Fibroblast of lung (primary cell): ENCODE measurements at regions not wholly inside any gene's neighbourhood (a gene's known extent, or its start where the extent isn't known, plus 50 kb on each side); places are given as distances from the start of the nearest gene placed in this dataset.
"Not testable (repeated sequence)": the region's sequence is repeated elsewhere in the genome, so short reads cannot be mapped to it uniquely, and the experiment has no call there.

ENCODE experiments used
- DNase-seq, 2 donors: peaks; one replicate each; pipeline versions ENCODE4 v3.0.0 to v3.0.0-alpha.2; 2010; ENCODE audit warnings: low read depth in 2 of 2
- H2AFZ ChIP-seq: 2 replicates; pipeline ENCODE4 v1.5.1; 2012; ENCODE audit warnings: low read length, control low read depth, inconsistent platforms
- H3K27ac ChIP-seq: 2 replicates; pipeline ENCODE4 v1.5.1; 2011; ENCODE audit warnings: low read length, control low read depth; ENCODE audit not compliant: insufficient read depth
- H3K27me3 ChIP-seq: 2 replicates; pipeline ENCODE4 v1.5.1; 2011; ENCODE audit warnings: mild to moderate bottlenecking, low read length; ENCODE audit not compliant: control insufficient read depth, insufficient read depth
- H3K36me3 ChIP-seq: 2 replicates; pipeline ENCODE4 v1.5.1; 2011; ENCODE audit warnings: low read length; ENCODE audit not compliant: control insufficient read depth, insufficient read depth
- H3K4me1 ChIP-seq: 2 replicates; pipeline ENCODE4 v1.5.1; 2011; ENCODE audit warnings: low read length; ENCODE audit not compliant: control insufficient read depth, insufficient read depth; ENCODE audit errors: extremely low read depth
- H3K4me2 ChIP-seq: 2 replicates; pipeline ENCODE4 v1.5.1; 2011; ENCODE audit warnings: low read length, control low read depth; ENCODE audit not compliant: insufficient read depth; ENCODE audit errors: extremely low read depth
- H3K4me3 ChIP-seq, 4 experiments: fragments of 200-600 bp in 1 of 4; sonication (generic) in 1 of 4; replicated peaks in 1 of 4; 2 replicates each; pipeline ENCODE4 v1.5.1; 2011 to 2016; ENCODE audit warnings: low read length in 4 of 4, low read depth in 3 of 4, mild to moderate bottlenecking in 3 of 4, control low read depth in 2 of 4, inconsistent platforms in 1 of 4, mixed read lengths in 1 of 4; ENCODE audit not compliant: insufficient read depth in 1 of 4; ENCODE audit errors: control extremely low read depth in 1 of 4
- H3K79me2 ChIP-seq: 2 replicates; pipeline ENCODE4 v1.5.1; 2012; ENCODE audit warnings: mild to moderate bottlenecking, low read length, inconsistent platforms; ENCODE audit not compliant: control insufficient read depth, insufficient read depth
- H3K9ac ChIP-seq: 2 replicates; pipeline ENCODE4 v1.5.1; 2011; ENCODE audit warnings: mild to moderate bottlenecking, low read length, control low read depth; ENCODE audit not compliant: insufficient read depth
- H3K9me3 ChIP-seq: 2 replicates; pipeline ENCODE4 v1.5.1; 2012; ENCODE audit warnings: low read depth, low read length; ENCODE audit not compliant: control insufficient read depth, insufficient read depth
- H4K20me1 ChIP-seq: 2 replicates; pipeline ENCODE4 v1.5.1; 2011; ENCODE audit warnings: low read length; ENCODE audit not compliant: control insufficient read depth, insufficient read depth; ENCODE audit errors: extremely low read depth

DNA sequence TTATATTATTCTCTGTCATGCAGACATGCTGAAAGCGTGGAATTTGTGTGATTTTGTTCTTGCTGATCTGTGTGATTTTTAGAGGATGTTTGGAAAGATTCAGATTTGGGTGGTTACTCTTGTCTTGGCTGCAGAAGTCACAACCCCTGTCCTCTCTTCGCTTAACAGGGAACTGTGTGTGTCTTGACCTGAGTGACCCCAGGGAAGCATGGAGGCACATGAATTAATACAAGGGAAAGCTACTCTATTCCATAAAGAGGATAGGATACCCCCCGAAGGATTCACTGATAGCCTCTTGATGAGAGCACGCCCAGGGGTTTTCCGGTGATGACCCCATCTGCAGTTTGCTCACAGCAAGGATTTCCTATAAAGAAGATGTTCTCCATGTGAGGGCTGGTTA, 168.8 kb upstream of the ZNF469 start:
- not testable (repeated sequence) for H3K79me2 ChIP-seq, H3K4me1 ChIP-seq, H3K4me2 ChIP-seq, H3K27ac ChIP-seq, H4K20me1 ChIP-seq, H3K27me3 ChIP-seq, H3K4me3 ChIP-seq, H3K9ac ChIP-seq, H2AFZ ChIP-seq, H3K9me3 ChIP-seq, H3K36me3 ChIP-seq, DNase-seq

DNA sequence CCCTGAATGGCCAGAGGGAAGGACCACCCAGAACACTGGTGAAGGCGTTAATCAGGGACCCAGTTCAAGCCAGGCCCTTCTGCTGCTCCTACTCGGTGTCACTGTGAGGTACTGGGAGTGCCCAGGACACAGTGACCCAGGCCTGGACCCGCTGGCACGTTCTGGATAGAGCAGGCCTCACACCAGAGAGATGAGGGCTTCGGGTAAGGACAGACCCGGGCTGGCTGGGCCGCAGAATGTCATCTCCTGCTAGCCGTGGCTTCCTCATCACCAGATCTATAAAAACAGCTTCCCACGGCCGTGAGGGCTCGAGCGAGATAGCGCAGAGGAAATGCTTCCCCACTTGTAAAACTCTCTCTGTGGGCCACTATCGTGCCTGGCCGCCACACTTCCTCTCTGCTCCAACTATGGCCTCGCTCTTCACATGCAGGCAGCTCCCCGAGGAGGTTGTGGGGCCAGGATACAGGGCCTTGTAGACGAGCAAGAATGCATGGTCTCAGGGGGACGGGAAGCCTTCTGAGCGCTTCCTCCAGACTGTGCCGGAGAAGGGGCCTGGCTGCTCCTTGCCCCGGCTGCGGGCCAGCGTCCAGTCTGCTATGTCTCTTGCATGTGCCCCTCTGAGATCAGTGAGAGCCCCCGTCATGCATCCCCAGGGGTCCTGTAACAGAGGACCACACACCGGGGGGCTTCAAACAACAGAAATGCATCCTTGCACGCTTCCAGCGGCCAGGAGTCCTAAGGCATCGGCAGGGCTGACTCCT, 161.6 kb upstream of the ZNF469 start:
- H3K36me3 ChIP-seq, H3K4me3 ChIP-seq, H3K27ac ChIP-seq, H3K4me2 ChIP-seq, H3K4me1 ChIP-seq, H4K20me1 ChIP-seq, DNase-seq, H3K27me3 ChIP-seq, H3K9me3 ChIP-seq, H2AFZ ChIP-seq, H3K79me2 ChIP-seq, H3K9ac ChIP-seq: not testable (repeated sequence)

DNA sequence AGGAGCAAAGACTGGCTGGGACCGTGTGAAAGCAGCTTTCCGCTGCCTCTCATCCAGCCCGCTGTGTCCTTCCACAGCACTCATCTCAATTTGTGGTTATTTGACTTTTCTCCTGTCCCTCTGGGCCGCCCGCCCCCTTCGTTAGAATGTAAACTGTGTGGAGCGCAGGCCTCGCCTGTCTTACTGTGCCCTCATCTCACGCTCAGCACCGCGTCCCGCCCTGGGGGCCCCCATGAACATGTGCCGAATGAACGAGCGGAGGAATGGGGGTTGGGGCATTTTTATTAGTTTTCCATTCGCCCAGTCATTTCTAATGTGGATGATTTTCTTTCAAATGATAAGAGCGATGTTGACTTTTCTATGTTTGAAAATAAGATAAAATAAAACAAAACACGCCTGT, 159.1 kb upstream of the ZNF469 start:
- H4K20me1 ChIP-seq, H3K27me3 ChIP-seq, H3K4me1 ChIP-seq, H3K79me2 ChIP-seq, H3K9ac ChIP-seq, H3K27ac ChIP-seq, H2AFZ ChIP-seq, DNase-seq, H3K4me3 ChIP-seq, H3K4me2 ChIP-seq, H3K9me3 ChIP-seq, H3K36me3 ChIP-seq: not testable (repeated sequence)

DNA sequence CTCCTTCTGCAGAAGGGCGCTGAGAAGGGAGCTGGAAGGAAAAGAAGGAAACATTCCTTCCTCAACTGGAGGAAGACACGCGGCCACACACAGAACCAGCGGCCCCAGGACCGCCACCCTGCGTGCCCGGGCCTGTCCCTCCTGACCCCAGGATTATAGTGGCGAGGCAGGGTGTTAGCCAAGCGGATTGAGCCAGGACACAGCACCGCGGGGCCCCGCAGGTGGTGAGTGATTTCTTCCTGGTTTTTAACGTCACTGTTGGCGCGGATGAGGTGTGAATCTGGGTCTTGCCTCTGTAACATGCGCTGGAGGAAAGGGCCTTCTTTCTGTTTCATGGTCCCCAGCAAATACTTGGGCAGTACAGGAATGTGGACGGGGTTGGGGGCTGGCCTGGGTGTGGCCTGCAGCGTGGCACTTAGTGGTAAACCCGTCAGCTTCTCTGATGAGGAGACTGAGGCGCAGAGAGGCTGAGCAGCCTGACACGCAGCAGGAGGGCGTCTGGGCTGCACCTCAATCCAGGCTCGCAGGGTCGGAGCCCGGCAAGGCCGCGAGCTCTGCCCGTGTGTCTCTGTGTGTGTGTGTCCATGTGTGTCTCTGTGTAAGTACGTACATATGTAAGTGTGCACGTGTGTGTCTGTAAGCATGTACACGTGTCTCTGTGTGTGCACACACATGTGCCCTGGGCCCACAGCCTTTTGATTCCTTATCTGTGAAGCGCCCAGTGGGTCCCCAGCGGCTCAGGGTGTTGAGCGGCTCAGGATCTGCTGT, 158.4 kb upstream of the ZNF469 start:
- not testable (repeated sequence) for H3K4me2 ChIP-seq, H3K9ac ChIP-seq, H3K27me3 ChIP-seq, H3K27ac ChIP-seq, H3K4me1 ChIP-seq, H3K9me3 ChIP-seq, H2AFZ ChIP-seq, H3K79me2 ChIP-seq, H4K20me1 ChIP-seq, H3K36me3 ChIP-seq, H3K4me3 ChIP-seq
- DNase-seq, result peak in 1 of 2 donors; percentile 48

DNA sequence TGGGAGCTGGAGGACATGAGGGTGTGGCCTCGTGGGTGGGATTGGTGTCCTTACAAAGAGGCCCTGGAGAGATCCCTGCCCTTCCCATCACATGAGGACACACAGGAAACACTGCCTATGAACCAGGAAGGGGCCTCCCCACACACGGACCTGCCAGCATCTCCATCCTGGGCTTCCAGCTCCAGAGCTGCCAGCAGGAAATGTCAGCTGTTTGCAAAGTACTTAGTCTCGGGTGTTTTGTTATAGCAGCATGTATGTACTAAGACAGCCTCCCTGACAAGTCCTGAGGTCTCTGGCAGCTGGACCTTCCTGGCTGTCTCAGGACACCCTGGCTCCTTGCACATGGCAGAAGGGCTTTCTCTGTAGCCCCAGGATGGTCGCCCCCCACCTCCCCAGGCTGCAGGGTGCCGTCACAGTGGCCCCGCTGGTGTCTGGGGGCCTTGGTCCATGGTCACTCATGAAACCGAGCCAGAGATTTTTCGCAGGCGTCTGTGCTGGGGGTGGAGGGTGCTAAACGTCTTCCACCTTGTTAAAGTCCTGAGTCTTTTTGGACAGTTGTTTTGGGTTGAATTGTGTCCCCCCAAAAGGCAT, 157.0 kb upstream of the ZNF469 start:
- H3K4me3 ChIP-seq, H3K9ac ChIP-seq, H3K9me3 ChIP-seq, H3K27me3 ChIP-seq, H3K36me3 ChIP-seq, H3K79me2 ChIP-seq, DNase-seq, H3K4me2 ChIP-seq, H2AFZ ChIP-seq, H3K4me1 ChIP-seq, H3K27ac ChIP-seq, H4K20me1 ChIP-seq: not testable (repeated sequence)

DNA sequence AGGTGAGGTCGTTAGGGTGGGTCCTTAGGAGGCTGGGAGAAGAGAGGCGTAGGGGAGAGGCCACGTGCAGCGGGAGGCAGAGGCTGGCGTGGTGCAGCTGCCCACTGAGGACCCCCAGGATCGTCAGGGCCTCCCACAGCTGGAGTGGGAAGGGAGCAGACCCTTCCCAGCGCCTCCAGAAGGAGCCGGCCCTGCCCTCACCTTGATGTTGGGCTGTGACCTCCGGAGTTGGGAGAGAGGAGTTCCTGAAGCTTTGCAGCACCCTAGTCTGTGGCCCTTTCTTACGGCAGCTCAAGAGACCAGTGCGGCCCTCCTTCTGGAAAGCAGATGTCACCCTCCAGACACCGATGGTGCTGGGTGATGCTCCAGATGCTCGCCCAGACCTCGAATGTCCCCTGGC, 156.5 kb upstream of the ZNF469 start:
- not testable (repeated sequence) for H4K20me1 ChIP-seq, H3K9me3 ChIP-seq, H3K27me3 ChIP-seq, H3K79me2 ChIP-seq, H3K9ac ChIP-seq, H3K4me2 ChIP-seq, H2AFZ ChIP-seq, H3K36me3 ChIP-seq, H3K4me1 ChIP-seq, H3K27ac ChIP-seq, H3K4me3 ChIP-seq, DNase-seq
